Karpas-422 (cell line): ENCODE measurements at regions not wholly inside any gene's neighbourhood (a gene's known extent, or its start where the extent isn't known, plus 50 kb on each side); places are given as distances from the start of the nearest gene placed in this dataset.

ENCODE experiments used
- DNase-seq: peaks from one replicate; pipeline ENCODE4 v3.0.0-alpha.2; 2015
- H2AFZ ChIP-seq: fragments of 200-600 bp; sonication (generic); 2 replicates; pipeline ENCODE4 v1.6.1; 2014; ENCODE audit warnings: antibody characterized with exemption, low read length, mixed read lengths
- H3K27ac ChIP-seq: fragments of 200-600 bp; sonication (generic); 2 replicates; pipeline ENCODE4 v1.5.1; 2014; ENCODE audit warnings: mild to moderate bottlenecking, low read length, moderate library complexity
- H3K27me3 ChIP-seq: fragments of 200-600 bp; sonication (generic); 2 replicates; pipeline ENCODE4 v1.6.1; 2014; ENCODE audit warnings: low read length, mixed read lengths
- H3K36me3 ChIP-seq: fragments of 200-600 bp; sonication (generic); 2 replicates; pipeline ENCODE4 v1.6.1; 2014; ENCODE audit warnings: low read length, mixed read lengths; ENCODE audit not compliant: insufficient read depth
- H3K4me1 ChIP-seq: fragments of 200-600 bp; sonication (generic); 2 replicates; pipeline ENCODE4 v1.6.1; 2014; ENCODE audit warnings: mild to moderate bottlenecking, low read length, mixed read lengths
- H3K4me2 ChIP-seq: fragments of 200-600 bp; sonication (generic); 2 replicates; pipeline ENCODE4 v1.6.1; 2014; ENCODE audit warnings: low read length, low read depth, mild to moderate bottlenecking; ENCODE audit not compliant: poor library complexity, severe bottlenecking
- H3K4me3 ChIP-seq: fragments of 200-600 bp; sonication (generic); 2 replicates; pipeline ENCODE4 v1.5.1; 2014; ENCODE audit warnings: mild to moderate bottlenecking, antibody characterized with exemption, low read length, mixed read lengths
- H3K79me2 ChIP-seq: fragments of 200-600 bp; sonication (generic); 2 replicates; pipeline ENCODE4 v1.6.1; 2014; ENCODE audit warnings: mild to moderate bottlenecking, low read length, mixed read lengths
- H3K9ac ChIP-seq: fragments of 200-600 bp; sonication (generic); 2 replicates; pipeline ENCODE4 v1.6.0; 2014; ENCODE audit warnings: low read length
- H3K9me2 ChIP-seq: fragments of 200-600 bp; sonication (generic), shearing (Covaris generic); replicated peaks from 2 replicates; pipeline ENCODE4 v1.6.0; 2014; ENCODE audit warnings: mild to moderate bottlenecking, low read length, moderate library complexity; ENCODE audit not compliant: insufficient read depth
- H3K9me3 ChIP-seq: fragments of 300-700, 200-600 bp; sonication (generic); 2 replicates; pipeline ENCODE4 v1.6.1; 2014; ENCODE audit warnings: low read length, mixed read lengths
- H4K20me1 ChIP-seq: fragments of 200-600 bp; sonication (generic); 2 replicates; pipeline ENCODE4 v1.6.1; 2014; ENCODE audit warnings: mild to moderate bottlenecking, antibody characterized with exemption, low read length, low read depth; ENCODE audit not compliant: insufficient read depth

DNA sequence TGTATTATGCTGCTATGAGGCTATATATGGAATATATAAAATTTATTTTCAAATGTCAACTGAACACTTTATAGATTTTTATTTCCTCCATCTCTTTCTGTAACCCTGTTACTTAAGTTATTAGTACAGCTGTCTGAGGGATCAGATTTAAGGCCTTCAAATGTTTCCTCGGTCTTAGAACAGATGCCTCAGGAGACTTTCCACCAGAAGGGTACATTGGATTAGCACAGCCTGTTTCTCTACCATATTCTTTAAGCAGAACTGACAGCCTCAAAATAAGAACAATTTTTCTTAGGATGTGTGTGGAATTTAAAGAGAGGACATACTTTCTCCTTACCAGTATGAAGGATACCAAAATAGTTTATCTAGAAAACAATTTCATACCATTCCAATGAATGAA is 53.0 kb upstream of the HGF start:
- Histone ChIP-seq H3K9me3 (peaks cover 29% of the 10 kb centered on the region), H3K4me3 (no peak overlapping the region), H3K4me2 (no peak overlapping the region), H3K79me2 (no peaks in the 10 kb centered on the region), H3K9ac (no peak overlapping the region), H3K9me2 (no peaks in the 10 kb centered on the region), H3K27me3 (no peaks in the 10 kb centered on the region), H3K27ac (no peak overlapping the region), H2AFZ (no peak overlapping the region), H3K4me1 (no peaks in the 10 kb centered on the region), H4K20me1 (no peaks in the 10 kb centered on the region), H3K36me3 (no peaks in the 10 kb centered on the region)
- no peak for DNase-seq

GRCh38 chr7:81819861-81820260 is 50.0 kb upstream of the HGF start:
- Histone ChIP-seq H3K27ac (no peak overlapping the region), H3K9me3 (peaks cover 40% of the 10 kb centered on the region), H3K4me1 (no peaks in the 10 kb centered on the region), H4K20me1 (no peaks in the 10 kb centered on the region), H3K4me3 (no peak overlapping the region), H3K9ac (no peak overlapping the region), H3K36me3 (no peaks in the 10 kb centered on the region), H3K27me3 (no peaks in the 10 kb centered on the region), H3K9me2 (no peaks in the 10 kb centered on the region), H3K79me2 (no peaks in the 10 kb centered on the region), H3K4me2 (no peak overlapping the region), H2AFZ (no peak overlapping the region)
- DNase-seq, result no peak
